Motor neuron (in vitro differentiated cells): ENCODE measurements at regions not wholly inside any gene's neighbourhood (a gene's known extent, or its start where the extent isn't known, plus 50 kb on each side); places are given as distances from the start of the nearest gene placed in this dataset.

Experiments used
- ATAC-seq, 8 experiments: fragments of 200-7000 bp; cut with Tn5 transposase; replicated peaks in 6 of 8; 2 replicates each; pipeline ENCODE4 v1.8.0; 2021; ENCODE audit warnings: mild to moderate bottlenecking in 8 of 8, moderate library complexity in 8 of 8
- H3K27ac ChIP-seq, 2 donors: fragments of 250-450 bp; sonication (Bioruptor Pico); 2 replicates each; pipeline ENCODE4 v1.9.0; 2021; ENCODE audit warnings: antibody characterized with exemption in 2 of 2, mild to moderate bottlenecking in 2 of 2, moderate library complexity in 1 of 2
- H3K4me1 ChIP-seq, 2 donors: fragments of 250-450 bp; sonication (Bioruptor Pico); replicated peaks in 1 of 2; 2 replicates each; pipeline ENCODE4 v1.6.1; 2021; ENCODE audit warnings: antibody characterized with exemption in 2 of 2, mild to moderate bottlenecking in 2 of 2, moderate library complexity in 1 of 2
- H3K4me3 ChIP-seq, 5 donors: fragments of 250-450 bp; sonication (Bioruptor Pico); 2 replicates each; pipeline ENCODE4 v1.9.0; 2021; ENCODE audit warnings: antibody characterized with exemption in 5 of 5, mild to moderate bottlenecking in 5 of 5, moderate library complexity in 4 of 5
- WGBS, 10 experiments: fragments of 450-650 bp; shearing (Covaris generic); methylation state at CpG; one replicate each; pipeline ENCODE4 v1.0.0; 2022; 5-methylcytosine and 5-hydroxymethylcytosine counted together
- in situ Hi-C, 9 experiments: fragments of 400-800 bp; cut with MboI; loops; one replicate each; pipeline ENCODE4 v1.15.0; 2021; ENCODE audit warnings: low sequenced_read_pairs in 9 of 9, low pct_unique_long_range_greater_than_20kb in 2 of 9; ENCODE audit not compliant: unreplicated experiment in 9 of 9

- no peak for ATAC-seq
- 80 to 100% (median 83%) methylated on average over 1 to 3 of the region's 4 CpGs; no CpG with 5 or more reads in 5 of the 10 experiments for WGBS, 10 experiments
- Histone ChIP-seq H3K27ac (no peak overlapping the region), H3K4me1 (peaks cover 2 to 4% of the 10 kb centered on the region in 2 donors), H3K4me3 (no peak overlapping the region)
- in situ Hi-C loops: no loop called here
These were observed 160.3 kb upstream of the TCF4 start for GRCh38 chr18:55748227-55748738.

DNA sequence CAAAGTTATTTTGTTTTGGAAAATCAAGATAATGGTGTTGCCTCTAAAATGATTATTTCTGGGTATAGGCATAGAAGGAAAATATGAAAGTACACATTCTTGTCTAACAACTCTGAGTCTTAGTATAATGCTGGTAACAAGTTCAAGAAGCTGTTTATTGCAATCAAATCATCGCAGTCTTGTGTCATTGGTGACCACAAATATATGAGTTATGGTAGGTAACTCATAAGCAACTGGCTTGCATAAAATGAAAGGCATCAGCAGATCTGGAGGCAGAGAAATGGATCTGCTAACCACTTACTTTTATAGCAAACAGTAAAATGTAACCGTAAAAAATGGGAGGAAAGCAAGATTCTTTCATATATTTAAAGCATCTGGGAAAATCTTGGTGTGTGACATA, 156.2 kb upstream of the TCF4 start:
- in situ Hi-C loops: no loop called here
- Histone ChIP-seq H3K4me3 (no peak overlapping the region), H3K27ac (no peak overlapping the region), H3K4me1 (peaks cover 2 to 4% of the 10 kb centered on the region in 2 donors)
- ATAC-seq: no peak
- WGBS, 10 experiments: 0 to 96% (median 89%) methylated on average over 1 to 2 of the region's 2 CpGs; no CpG with 5 or more reads in 4 of the 10 experiments

GRCh38 chr18:55743736-55744135, 155.7 kb upstream of the TCF4 start:
- 20 to 100% (median 86%) methylated on average over 1 to 3 of the region's 3 CpGs; no CpG with 5 or more reads in 1 of the 10 experiments for WGBS, 10 experiments
- Histone ChIP-seq H3K27ac (no peak overlapping the region), H3K4me1 (peaks cover 2 to 4% of the 10 kb centered on the region in 2 donors), H3K4me3 (no peak overlapping the region)
- no peak for ATAC-seq
- in situ Hi-C loops: no loop called here

- WGBS, 10 experiments: 79 to 93% (median 86%) methylated on average over 2 of the region's 2 CpGs; no CpG with 5 or more reads in 5 of the 10 experiments
- no peak overlapping the region for H3K27ac ChIP-seq
- H3K4me3 ChIP-seq: no peak overlapping the region
- H3K4me1 ChIP-seq: peaks cover 2 to 4% of the 10 kb centered on the region in 2 donors
- in situ Hi-C loops: no loop called here
- ATAC-seq: no peak
These were observed 155.1 kb upstream of the TCF4 start for GRCh38 chr18:55743133-55743532.

DNA sequence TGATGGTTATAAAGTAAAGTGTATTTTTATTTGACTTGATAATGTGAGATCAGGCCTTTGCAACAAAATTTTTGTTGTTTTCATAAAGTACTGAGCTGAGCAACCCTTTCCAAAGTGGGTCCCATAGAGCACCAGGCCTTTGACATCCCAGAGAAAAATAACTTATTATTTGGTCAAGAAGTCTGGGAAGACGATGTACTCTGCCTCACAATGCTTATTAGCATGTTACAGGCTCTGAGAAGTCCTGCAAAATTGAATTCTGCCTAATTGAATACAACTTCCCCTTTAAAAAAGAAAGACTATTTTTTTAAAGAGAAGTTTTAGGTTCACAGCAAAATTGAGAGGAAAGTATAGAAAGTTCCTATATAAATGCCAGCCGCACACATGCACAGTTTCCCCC, 151.5 kb upstream of the TCF4 start:
- 25 to 100% (median 90%) methylated on average over 1 to 2 of the region's 2 CpGs; no CpG with 5 or more reads in 2 of the 10 experiments for whole genome bisulfite sequencing, 10 experiments
- Histone ChIP-seq H3K4me1 (peaks cover 2 to 4% of the 10 kb centered on the region in 2 donors), H3K27ac (no peak overlapping the region), H3K4me3 (no peak overlapping the region)
- no peak for ATAC-seq
- in situ Hi-C loops: no loop called here

GRCh38 chr18:55738483-55739114, 150.6 kb upstream of the TCF4 start:
- in situ Hi-C loops: no loop called here

DNA sequence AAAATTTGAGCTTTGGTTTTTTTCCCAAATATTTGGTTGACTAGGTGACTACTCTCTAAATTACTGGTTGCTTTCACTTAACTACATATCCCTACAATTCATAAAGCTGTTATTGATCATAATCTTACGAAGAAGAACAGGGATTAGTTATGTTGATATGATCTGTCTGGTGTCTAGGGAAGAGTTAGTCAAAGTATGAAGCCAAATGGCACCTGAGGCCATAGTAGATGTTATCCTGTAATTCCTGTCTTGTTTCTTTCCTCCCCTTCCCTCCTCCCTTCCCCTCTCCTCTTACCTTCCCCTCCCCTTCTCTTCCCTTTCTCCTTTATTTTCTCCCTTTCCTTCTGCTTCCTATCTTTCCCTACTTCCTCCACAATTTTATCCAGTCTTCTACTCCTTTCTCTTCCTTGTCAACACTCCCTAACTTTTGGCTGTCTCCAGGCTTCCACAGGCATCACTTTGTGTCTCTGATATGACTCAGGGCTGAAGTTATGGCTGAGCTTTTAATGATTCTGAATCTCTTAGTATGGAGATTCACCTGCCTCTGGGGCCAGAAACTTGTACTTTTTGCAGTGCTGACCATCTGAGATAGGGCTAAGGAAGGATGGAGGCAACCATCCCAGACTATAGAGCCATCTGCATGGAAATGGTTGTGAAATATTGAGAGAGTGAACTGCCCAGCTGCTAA, 149.9 kb upstream of the TCF4 start:
- H3K4me1 ChIP-seq: no peaks in the 10 kb centered on the region
- no peak overlapping the region for H3K27ac ChIP-seq
- WGBS, 10 experiments: 40 to 100% (median 100%) methylated on average over 1 of the region's 1 CpG; no CpG with 5 or more reads in 7 of the 10 experiments
- no peak overlapping the region for H3K4me3 ChIP-seq
- in situ Hi-C loops: no loop called here
- ATAC-seq: no peak

More at GRCh38 chr18:55738483-55739114, 150.6 kb upstream of the TCF4 start:
- no peak for ATAC-seq
- peaks cover 0 to 2% of the 10 kb centered on the region in 2 donors for H3K4me1 ChIP-seq
- no peak overlapping the region for H3K4me3 ChIP-seq
- no peak overlapping the region for H3K27ac ChIP-seq
- 88 to 100% (median 100%) methylated on average over 1 to 3 of the region's 3 CpGs; no CpG with 5 or more reads in 3 of the 10 experiments for WGBS, 10 experiments

GRCh38 chr18:55737266-55737665, 149.3 kb upstream of the TCF4 start:
- no peak for ATAC-seq
- Histone ChIP-seq H3K4me1 (no peaks in the 10 kb centered on the region), H3K4me3 (no peak overlapping the region), H3K27ac (no peak overlapping the region)
- in situ Hi-C loops: no loop called here
- WGBS, 10 experiments: 89 to 100% (median 94%) methylated on average over 1 to 4 of the region's 4 CpGs; no CpG with 5 or more reads in 4 of the 10 experiments

DNA sequence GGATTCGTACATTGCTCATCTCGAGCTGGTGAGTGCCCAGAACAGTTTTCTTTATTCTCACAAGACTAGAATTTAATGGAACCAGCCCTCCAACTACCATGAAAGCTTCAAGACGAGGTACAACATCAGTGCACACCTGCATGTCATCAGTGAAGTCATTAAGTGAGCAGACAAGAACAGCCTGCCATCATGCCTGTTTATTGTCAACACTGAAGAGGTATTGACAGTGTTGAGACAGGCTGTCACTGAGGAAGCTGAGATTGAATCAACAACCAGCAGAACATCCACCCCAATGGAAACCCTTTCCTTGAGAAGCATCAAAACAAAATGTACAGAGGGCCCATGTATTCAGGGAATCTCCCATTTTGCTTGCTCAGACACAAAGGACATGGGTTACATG, 148.0 kb upstream of the TCF4 start:
- in situ Hi-C loops: no loop called here
- Histone ChIP-seq H3K27ac (no peak overlapping the region), H3K4me1 (no peaks in the 10 kb centered on the region), H3K4me3 (no peak overlapping the region)
- no peak for ATAC-seq
- 62 to 100% (median 92%) methylated on average over 1 to 3 of the region's 3 CpGs; no CpG with 5 or more reads in 3 of the 10 experiments for WGBS, 10 experiments

- H3K4me1 ChIP-seq: no peaks in the 10 kb centered on the region
These were observed 147.3 kb upstream of the TCF4 start for GRCh38 chr18:55735199-55735855.

GRCh38 chr18:55732227-55733106, 144.5 kb upstream of the TCF4 start:
- Histone ChIP-seq H3K27ac (no peak overlapping the region), H3K4me3 (no peak overlapping the region), H3K4me1 (no peaks in the 10 kb centered on the region)
- no peak for ATAC-seq
- in situ Hi-C loops: no loop called here
- WGBS, 10 experiments: 100% methylated on average over 1 to 2 of the region's 2 CpGs; no CpG with 5 or more reads in 5 of the 10 experiments

More at GRCh38 chr18:55735199-55735855, 147.3 kb upstream of the TCF4 start:
- no peak overlapping the region for H3K4me3 ChIP-seq
- WGBS, 10 experiments: 40 to 100% (median 88%) methylated on average over 1 to 3 of the region's 3 CpGs; no CpG with 5 or more reads in 1 of the 10 experiments
- no peak for ATAC-seq
- in situ Hi-C loops: no loop called here
- no peak overlapping the region for H3K27ac ChIP-seq

DNA sequence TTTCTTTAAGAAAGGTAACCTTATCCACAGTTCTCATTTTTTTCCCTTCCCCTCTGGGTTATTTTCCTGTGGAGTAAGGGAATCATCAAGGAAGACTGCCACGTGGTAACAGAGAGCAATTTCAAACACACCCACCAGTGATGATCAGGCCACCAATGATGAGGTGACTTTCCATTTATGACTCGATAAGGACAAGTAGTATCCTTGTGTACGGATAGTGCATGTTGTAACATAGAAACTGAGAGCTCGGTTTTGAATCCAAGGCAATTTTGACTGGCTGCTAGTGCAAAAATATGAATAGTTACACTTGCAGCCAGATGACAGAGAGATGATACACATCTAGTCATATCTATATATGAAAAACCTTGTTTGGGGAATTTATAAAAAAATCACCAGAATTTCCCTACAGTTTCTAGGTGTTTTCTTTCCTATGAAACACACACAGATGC, 143.6 kb upstream of the TCF4 start:
- WGBS, 10 experiments: 32 to 100% (median 88%) methylated on average over 1 to 4 of the region's 4 CpGs; no CpG with 5 or more reads in 1 of the 10 experiments
- Histone ChIP-seq H3K4me1 (no peaks in the 10 kb centered on the region), H3K4me3 (no peak overlapping the region), H3K27ac (no peak overlapping the region)
- in situ Hi-C loops: no loop called here
- ATAC-seq: no peak
